ENCODE measurements at regions not wholly inside any gene's neighbourhood (a gene's known extent, or its start where the extent isn't known, plus 50 kb on each side); places are given as distances from the start of the nearest gene placed in this dataset.

DNA sequence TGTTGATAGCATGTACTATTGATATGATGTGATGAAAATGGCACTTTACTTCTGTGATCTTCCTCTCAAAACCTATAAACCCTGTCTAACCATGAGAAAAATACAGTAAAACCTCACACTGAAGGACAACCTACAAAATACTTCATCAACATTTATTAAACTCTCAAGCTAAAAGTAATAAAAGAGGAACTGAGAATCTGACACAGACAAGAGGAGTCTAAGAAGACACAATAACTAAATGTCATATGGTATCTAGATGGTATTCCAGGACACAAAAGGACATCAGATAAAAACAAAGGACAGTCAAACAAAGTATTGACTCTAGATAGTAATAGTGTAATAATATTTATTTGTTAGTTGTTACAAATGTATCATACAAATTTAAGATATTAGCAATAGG, 655.3 kb downstream of the SH3BGRL start:
- TF ChIP-seq EZH2 (IDR thresholded peaks at IDR 0.05): no peak
- TF ChIP-seq, protein P1, sequence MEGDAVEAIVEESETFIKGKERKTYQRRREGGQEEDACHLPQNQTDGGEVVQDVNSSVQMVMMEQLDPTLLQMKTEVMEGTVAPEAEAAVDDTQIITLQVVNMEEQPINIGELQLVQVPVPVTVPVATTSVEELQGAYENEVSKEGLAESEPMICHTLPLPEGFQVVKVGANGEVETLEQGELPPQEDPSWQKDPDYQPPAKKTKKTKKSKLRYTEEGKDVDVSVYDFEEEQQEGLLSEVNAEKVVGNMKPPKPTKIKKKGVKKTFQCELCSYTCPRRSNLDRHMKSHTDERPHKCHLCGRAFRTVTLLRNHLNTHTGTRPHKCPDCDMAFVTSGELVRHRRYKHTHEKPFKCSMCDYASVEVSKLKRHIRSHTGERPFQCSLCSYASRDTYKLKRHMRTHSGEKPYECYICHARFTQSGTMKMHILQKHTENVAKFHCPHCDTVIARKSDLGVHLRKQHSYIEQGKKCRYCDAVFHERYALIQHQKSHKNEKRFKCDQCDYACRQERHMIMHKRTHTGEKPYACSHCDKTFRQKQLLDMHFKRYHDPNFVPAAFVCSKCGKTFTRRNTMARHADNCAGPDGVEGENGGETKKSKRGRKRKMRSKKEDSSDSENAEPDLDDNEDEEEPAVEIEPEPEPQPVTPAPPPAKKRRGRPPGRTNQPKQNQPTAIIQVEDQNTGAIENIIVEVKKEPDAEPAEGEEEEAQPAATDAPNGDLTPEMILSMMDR (IDR thresholded peaks at IDR 0.05): no peak
- no peak for TF ChIP-seq EZH2phosphoT487 (IDR thresholded peaks at IDR 0.05)

Measured in neural progenitor cell (in vitro differentiated cells).